ENCODE measurements at regions not wholly inside any gene's neighbourhood (a gene's known extent, or its start where the extent isn't known, plus 50 kb on each side); places are given as distances from the start of the nearest gene placed in this dataset.

- TF ChIP-seq GATA3 (IDR thresholded peaks at IDR 0.05; ENCODE audit: low read depth, low read length) (no peak), GATA2 (IDR thresholded peaks at IDR 0.05; ENCODE audit: low read depth, low read length) (no peak)
These were observed 485.3 kb downstream of the TBC1D22A start for GRCh38 chr22:47247579-47248240.
